ENCODE measurements at regions not wholly inside any gene's neighbourhood (a gene's known extent, or its start where the extent isn't known, plus 50 kb on each side); places are given as distances from the start of the nearest gene placed in this dataset.

- Histone ChIP-seq H3K4me1 (no peaks in the 10 kb centered on the region), H3K27ac (no peak overlapping the region), H3K27me3 (no peaks in the 10 kb centered on the region), H3K4me3 (no peak overlapping the region), H3K9me3 (no peaks in the 10 kb centered on the region), H3K36me3 (no peaks in the 10 kb centered on the region)
- DNase-seq (ENCODE audit: low spot score in 2 of 2), result no peak
- intact Hi-C loops (cut with DNase I; ENCODE audit: low total_unique reads), result no loop called here
- TF ChIP-seq, protein P1, sequence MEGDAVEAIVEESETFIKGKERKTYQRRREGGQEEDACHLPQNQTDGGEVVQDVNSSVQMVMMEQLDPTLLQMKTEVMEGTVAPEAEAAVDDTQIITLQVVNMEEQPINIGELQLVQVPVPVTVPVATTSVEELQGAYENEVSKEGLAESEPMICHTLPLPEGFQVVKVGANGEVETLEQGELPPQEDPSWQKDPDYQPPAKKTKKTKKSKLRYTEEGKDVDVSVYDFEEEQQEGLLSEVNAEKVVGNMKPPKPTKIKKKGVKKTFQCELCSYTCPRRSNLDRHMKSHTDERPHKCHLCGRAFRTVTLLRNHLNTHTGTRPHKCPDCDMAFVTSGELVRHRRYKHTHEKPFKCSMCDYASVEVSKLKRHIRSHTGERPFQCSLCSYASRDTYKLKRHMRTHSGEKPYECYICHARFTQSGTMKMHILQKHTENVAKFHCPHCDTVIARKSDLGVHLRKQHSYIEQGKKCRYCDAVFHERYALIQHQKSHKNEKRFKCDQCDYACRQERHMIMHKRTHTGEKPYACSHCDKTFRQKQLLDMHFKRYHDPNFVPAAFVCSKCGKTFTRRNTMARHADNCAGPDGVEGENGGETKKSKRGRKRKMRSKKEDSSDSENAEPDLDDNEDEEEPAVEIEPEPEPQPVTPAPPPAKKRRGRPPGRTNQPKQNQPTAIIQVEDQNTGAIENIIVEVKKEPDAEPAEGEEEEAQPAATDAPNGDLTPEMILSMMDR (IDR thresholded peaks at IDR 0.05), result no peak
- TF ChIP-seq POLR2AphosphoS5 (IDR thresholded peaks at IDR 0.05) (no peak), POLR2A (IDR thresholded peaks at IDR 0.05) (no peak)
Measured at GRCh38 chr10:126736727-126737126, 66.2 kb upstream of the C10orf90 start.

DNA sequence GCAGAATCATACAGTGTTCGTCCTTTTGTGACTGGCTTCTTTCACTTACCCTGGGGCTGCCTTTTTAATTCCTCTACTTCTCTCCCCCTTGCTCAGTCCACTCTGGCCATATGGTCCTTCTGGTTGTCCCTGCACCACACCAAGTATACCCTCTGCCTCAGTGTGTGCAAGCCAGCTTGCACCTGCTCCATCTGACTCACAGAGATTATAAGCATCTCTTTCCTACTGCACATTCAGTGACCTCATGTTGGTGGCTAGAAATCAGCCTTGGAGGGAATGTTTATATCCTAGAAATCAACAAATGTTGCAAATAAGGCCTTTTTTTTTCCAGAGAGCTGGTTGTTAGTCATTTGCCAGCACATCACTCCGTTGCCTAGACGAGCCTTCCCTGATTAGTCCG lies 67.5 kb upstream of the C10orf90 start:
- Histone ChIP-seq H3K4me1 (no peaks in the 10 kb centered on the region), H3K9me3 (no peaks in the 10 kb centered on the region)
- no peak for TF ChIP-seq POLR2A (IDR thresholded peaks at IDR 0.05)
- TF ChIP-seq, protein P1 (IDR thresholded peaks at IDR 0.05), result no peak

DNA sequence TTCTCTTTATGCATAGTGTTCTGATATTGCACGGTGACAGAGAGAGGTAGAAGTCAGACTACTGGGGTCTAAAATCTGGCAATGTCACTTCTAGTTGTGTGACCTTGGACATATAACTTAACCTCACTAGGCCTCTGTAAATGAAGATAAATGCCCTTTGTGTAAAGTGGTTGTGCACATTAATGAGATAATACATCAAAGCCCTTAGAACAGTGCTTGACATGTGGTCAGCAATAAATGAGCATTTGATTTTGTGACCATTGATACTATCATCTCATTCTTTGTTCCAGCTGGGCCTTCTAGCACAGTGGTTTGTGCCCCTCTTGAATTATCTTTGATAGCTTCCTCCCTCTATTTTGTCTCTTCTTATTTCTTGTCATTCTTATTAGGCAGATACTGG lies 74.1 kb upstream of the C10orf90 start:
- Histone ChIP-seq H3K9me3 (no peaks in the 10 kb centered on the region), H3K4me3 (no peak overlapping the region), H3K4me1 (no peaks in the 10 kb centered on the region), H3K27ac (no peak overlapping the region), H3K36me3 (no peaks in the 10 kb centered on the region), H3K27me3 (no peaks in the 10 kb centered on the region)
- intact Hi-C loops (cut with DNase I; ENCODE audit: low total_unique reads), result no loop called here
- DNase-seq (ENCODE audit: low spot score in 2 of 2), result no peak
- no peak for TF ChIP-seq POLR2A (IDR thresholded peaks at IDR 0.05)
- TF ChIP-seq POLR2AphosphoS5 (IDR thresholded peaks at IDR 0.05), result no peak
- TF ChIP-seq, protein P1 (IDR thresholded peaks at IDR 0.05), result no peak

More for the DNA sequence above, 67.5 kb upstream of the C10orf90 start:
- intact Hi-C loops (cut with DNase I; ENCODE audit: low total_unique reads), result no loop called here
- Histone ChIP-seq H3K27ac (no peak overlapping the region), H3K4me3 (no peak overlapping the region), H3K36me3 (no peaks in the 10 kb centered on the region), H3K27me3 (no peaks in the 10 kb centered on the region)
- no peak for DNase-seq (ENCODE audit: low spot score in 2 of 2)

DNA sequence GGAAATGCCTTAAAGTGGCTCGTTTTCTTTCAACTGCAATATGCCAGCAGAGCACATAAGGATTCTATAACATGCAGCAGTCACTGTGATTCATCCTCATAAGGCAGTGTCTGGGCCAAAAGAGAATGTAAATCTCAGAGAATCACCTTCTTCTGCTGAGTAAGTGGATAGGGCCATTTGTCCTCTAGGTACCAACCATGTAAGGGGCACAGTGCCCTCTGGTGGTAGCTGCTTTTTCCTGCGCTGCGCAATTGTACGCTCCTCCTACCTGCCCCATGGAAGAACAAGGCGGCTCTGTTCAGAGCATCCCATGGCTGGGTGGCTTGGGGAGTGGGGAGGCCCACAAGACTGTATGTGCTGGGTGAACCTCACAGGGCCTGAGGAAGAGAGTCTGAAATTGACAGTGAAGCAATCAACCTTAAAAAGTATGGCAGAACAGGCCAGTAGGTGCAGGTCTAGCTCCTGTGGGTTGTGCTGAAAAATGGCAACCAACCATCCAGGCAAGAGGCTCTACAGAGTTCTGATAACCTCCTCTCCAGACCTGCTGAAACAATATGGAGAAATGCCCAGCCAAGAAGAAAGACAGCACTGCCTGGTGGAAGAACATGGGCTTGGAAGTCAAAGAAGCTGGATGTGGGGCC lies 78.6 kb upstream of the C10orf90 start:
- TF ChIP-seq, protein P1 (IDR thresholded peaks at IDR 0.05), result peak in 2 of 3 donors; percentile 19 to 36
- TF ChIP-seq POLR2AphosphoS5 (IDR thresholded peaks at IDR 0.05), result no peak
- intact Hi-C loops (cut with DNase I; ENCODE audit: low total_unique reads), result no loop called here
- DNase-seq (ENCODE audit: low spot score in 2 of 2), result peak in 1 of 2 donors; percentile 49
- no peaks in the 10 kb centered on the region for H3K9me3 ChIP-seq
- H3K4me3 ChIP-seq, result no peak overlapping the region
- no peak overlapping the region for H3K27ac ChIP-seq
- no peaks in the 10 kb centered on the region for H3K36me3 ChIP-seq
- no peaks in the 10 kb centered on the region for H3K4me1 ChIP-seq
- no peaks in the 10 kb centered on the region for H3K27me3 ChIP-seq

DNA sequence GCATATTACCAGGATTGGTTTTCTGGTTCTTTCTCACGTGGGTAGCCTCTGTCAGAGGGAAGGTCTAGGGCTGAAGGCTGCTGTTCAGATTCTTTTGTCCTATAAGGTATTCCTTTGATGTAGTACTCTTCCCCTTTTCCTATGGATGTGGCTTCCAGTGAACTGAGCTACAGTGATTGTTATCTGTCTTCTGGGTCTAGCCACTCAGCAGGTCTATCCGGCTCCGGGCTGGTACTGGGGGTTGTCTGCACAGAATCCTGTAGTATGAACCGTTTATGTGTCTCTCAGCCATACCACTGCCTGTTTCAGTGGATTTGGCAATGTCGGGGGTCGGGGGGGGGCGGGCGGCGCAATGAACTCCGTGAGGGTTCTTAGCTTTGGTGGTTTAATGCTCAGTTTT lies 84.5 kb upstream of the C10orf90 start:
- Histone ChIP-seq H3K36me3 (no peaks in the 10 kb centered on the region), H3K9me3 (peaks cover 5 to 6% of the 10 kb centered on the region in 2 donors), H3K4me3 (no peak overlapping the region), H3K27ac (no peak overlapping the region), H3K4me1 (no peaks in the 10 kb centered on the region), H3K27me3 (no peaks in the 10 kb centered on the region)
- intact Hi-C loops (cut with DNase I; ENCODE audit: low total_unique reads), result no loop called here
- DNase-seq (ENCODE audit: low spot score in 2 of 2), result no peak
- TF ChIP-seq, protein P1 (IDR thresholded peaks at IDR 0.05), result no peak
- no peak for TF ChIP-seq POLR2A (IDR thresholded peaks at IDR 0.05)
- TF ChIP-seq POLR2AphosphoS5 (IDR thresholded peaks at IDR 0.05), result no peak
